ENCODE measurements at regions not wholly inside any gene's neighbourhood (a gene's known extent, or its start where the extent isn't known, plus 50 kb on each side); places are given as distances from the start of the nearest gene placed in this dataset.

DNA sequence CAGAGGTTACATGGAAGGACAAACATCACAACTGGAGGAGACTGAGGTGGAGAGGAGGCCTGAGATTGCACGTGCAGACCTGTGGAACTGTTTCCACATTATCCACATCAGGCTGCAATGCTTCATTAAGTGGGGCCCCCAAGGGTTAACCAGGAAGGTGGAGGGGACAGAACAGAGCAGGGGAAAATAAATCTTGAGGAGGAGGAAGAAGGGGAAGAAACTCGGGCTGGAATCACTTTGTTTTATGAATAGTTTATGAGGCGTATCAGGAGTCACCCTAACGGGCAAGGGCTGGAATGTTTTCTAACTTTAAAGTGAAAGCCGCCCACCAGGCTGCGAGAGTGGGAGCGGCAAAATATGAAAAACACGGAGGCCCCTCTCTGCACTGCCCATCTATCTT lies 154.9 kb downstream of the WNT5A start:
- no peaks in the 10 kb centered on the region for H3K36me3 ChIP-seq
- no peaks in the 10 kb centered on the region for H3K27me3 ChIP-seq
- H3K4me3 ChIP-seq = no peak overlapping the region
- DNase-seq = no peak
- TF ChIP-seq, protein P1, sequence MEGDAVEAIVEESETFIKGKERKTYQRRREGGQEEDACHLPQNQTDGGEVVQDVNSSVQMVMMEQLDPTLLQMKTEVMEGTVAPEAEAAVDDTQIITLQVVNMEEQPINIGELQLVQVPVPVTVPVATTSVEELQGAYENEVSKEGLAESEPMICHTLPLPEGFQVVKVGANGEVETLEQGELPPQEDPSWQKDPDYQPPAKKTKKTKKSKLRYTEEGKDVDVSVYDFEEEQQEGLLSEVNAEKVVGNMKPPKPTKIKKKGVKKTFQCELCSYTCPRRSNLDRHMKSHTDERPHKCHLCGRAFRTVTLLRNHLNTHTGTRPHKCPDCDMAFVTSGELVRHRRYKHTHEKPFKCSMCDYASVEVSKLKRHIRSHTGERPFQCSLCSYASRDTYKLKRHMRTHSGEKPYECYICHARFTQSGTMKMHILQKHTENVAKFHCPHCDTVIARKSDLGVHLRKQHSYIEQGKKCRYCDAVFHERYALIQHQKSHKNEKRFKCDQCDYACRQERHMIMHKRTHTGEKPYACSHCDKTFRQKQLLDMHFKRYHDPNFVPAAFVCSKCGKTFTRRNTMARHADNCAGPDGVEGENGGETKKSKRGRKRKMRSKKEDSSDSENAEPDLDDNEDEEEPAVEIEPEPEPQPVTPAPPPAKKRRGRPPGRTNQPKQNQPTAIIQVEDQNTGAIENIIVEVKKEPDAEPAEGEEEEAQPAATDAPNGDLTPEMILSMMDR (IDR thresholded peaks at IDR 0.05) = no peak
- no peak for TF ChIP-seq POLR2A (IDR thresholded peaks at IDR 0.05)
- H3K4me1 ChIP-seq = no peaks in the 10 kb centered on the region
- H3K27ac ChIP-seq = no peak overlapping the region
- no peaks in the 10 kb centered on the region for H3K9me3 ChIP-seq

DNA sequence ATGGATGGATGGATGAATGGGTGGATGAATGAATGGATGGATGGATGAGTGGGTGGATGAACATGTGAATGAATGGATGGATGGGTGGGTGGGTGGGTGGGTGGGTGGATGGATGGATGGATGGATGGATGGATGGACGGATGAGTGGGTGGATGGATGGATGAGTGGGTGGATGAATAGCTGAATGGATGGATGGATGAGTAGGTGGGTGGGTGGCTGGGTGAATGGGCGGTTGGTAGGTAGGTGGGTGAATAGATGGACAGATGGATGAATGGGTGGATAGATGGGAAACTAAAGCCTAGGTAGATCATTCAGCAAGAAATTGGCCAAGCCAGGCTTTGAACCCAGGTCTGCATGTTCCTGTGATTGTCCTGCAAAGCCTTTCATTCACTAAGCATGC lies 155.6 kb downstream of the WNT5A start:
- no peak for TF ChIP-seq POLR2A (IDR thresholded peaks at IDR 0.05)
- TF ChIP-seq, protein P1 (IDR thresholded peaks at IDR 0.05) = no peak
- Histone ChIP-seq H3K36me3 (no peaks in the 10 kb centered on the region), H3K27ac (no peak overlapping the region), H3K27me3 (no peaks in the 10 kb centered on the region), H3K4me1 (no peaks in the 10 kb centered on the region), H3K9me3 (no peaks in the 10 kb centered on the region), H3K4me3 (no peak overlapping the region)
- DNase-seq = no peak

DNA sequence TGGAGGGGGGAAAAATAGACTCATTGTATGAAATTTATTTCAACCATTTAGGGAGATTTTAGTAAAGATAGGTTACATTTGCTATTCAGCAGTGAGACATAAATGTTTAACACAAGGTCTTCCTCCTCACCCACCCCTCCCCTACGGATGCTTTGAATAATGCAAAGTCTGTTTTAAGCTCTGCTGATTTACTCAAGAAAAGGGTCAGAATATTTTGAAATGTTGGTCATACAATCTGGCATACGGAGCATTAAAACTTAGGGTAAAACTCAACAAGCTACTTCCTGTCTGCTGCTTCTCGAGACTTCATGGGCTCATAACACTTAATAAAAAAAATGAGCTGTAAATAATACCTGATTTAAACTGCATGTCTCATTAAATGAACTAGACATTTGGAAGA lies 156.3 kb downstream of the WNT5A start:
- no peak for DNase-seq
- no peaks in the 10 kb centered on the region for H3K27me3 ChIP-seq
- no peak for TF ChIP-seq POLR2A (IDR thresholded peaks at IDR 0.05)
- TF ChIP-seq, protein P1 (IDR thresholded peaks at IDR 0.05) = no peak
- no peaks in the 10 kb centered on the region for H3K36me3 ChIP-seq
- no peaks in the 10 kb centered on the region for H3K4me1 ChIP-seq
- H3K4me3 ChIP-seq = no peak overlapping the region
- no peaks in the 10 kb centered on the region for H3K9me3 ChIP-seq
- H3K27ac ChIP-seq = no peak overlapping the region

DNA sequence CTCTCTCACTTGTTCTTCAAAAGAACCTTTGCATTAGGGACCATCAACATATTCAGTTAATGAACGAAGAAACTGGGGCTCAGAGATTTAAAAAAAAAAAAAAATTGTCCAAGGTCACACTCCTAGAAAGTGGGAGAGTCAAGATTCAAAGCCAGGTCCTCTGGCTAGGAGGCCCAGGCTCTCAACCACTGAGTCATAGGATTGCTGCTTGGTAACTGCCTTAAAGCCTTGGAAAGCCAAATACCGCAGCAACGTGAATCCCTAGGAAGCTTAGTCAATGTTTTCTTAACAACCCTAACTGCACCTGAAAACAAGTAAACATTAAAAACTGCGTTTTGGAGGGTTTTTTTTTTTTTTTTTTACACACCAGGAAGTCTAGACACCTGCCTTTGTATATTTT lies 156.8 kb downstream of the WNT5A start:
- Histone ChIP-seq H3K4me1 (no peaks in the 10 kb centered on the region), H3K36me3 (no peaks in the 10 kb centered on the region), H3K27ac (no peak overlapping the region), H3K9me3 (no peaks in the 10 kb centered on the region), H3K27me3 (no peaks in the 10 kb centered on the region), H3K4me3 (no peak overlapping the region)
- TF ChIP-seq, protein P1 (IDR thresholded peaks at IDR 0.05) = no peak
- TF ChIP-seq POLR2A (IDR thresholded peaks at IDR 0.05) = no peak
- DNase-seq = no peak

DNA sequence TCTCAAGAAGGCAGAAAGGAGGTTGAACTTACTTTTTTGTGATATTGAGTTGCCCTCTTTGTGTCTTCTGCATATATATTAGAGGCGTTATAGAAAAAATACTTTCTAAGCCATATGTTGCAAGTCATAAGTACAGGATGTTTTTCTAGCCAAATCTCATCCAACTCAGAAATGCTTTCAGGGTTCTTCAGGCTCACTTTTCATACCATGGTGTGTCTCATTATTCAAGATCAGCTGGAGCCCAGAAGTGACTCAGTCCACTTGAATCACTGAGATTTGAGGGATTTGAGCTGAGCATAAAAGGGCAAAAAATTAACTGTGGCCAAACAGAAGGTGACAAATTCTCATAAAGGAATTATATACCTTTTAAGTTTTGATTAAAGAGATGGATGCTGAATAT lies 157.3 kb downstream of the WNT5A start:
- no peak overlapping the region for H3K27ac ChIP-seq
- no peaks in the 10 kb centered on the region for H3K27me3 ChIP-seq
- no peak for DNase-seq

More for the DNA sequence above, 157.3 kb downstream of the WNT5A start:
- no peaks in the 10 kb centered on the region for H3K4me1 ChIP-seq
- no peaks in the 10 kb centered on the region for H3K9me3 ChIP-seq
- H3K4me3 ChIP-seq = no peak overlapping the region
- no peaks in the 10 kb centered on the region for H3K36me3 ChIP-seq
- no peak for TF ChIP-seq POLR2A (IDR thresholded peaks at IDR 0.05)
- TF ChIP-seq, protein P1 (IDR thresholded peaks at IDR 0.05) = no peak
